Activated naive CD8-positive, alpha-beta T cell treated with anti-CD3 and anti-CD28 coated beads, Interleukin-2, amount 50 U/mL, for 16 hours (primary cell): ENCODE measurements at regions not wholly inside any gene's neighbourhood (a gene's known extent, or its start where the extent isn't known, plus 50 kb on each side); places are given as distances from the start of the nearest gene placed in this dataset.

Source experiments
- DNase-seq: peaks from one replicate; pipeline ENCODE4 v3.0.0-alpha.2; 2020; ENCODE audit warnings: low read depth, low spot score

- DNase-seq: no peak
Measured at GRCh38 chr13:31081316-31081715, 80.4 kb downstream of the HSPH1 start.

DNA sequence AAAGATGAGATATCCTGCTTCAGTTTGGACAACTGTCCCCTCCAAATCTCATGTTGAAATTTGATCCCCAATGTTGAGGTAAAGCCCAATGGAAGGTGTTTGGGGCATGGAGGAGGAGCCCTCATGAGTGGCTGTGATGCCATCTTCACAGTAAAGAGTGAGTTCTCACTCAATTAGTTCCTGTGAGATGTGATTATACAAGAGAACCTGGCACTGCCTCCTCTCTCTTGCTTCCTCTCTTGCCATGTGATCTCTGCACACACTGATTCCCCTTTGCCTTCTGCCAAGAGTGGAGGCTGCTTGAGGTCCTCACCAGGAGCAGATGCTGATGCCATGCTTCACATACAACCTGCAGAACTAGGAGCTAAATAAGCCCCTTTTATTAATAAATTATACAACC lies 86.9 kb downstream of the HSPH1 start:
- DNase-seq: no peak

DNA sequence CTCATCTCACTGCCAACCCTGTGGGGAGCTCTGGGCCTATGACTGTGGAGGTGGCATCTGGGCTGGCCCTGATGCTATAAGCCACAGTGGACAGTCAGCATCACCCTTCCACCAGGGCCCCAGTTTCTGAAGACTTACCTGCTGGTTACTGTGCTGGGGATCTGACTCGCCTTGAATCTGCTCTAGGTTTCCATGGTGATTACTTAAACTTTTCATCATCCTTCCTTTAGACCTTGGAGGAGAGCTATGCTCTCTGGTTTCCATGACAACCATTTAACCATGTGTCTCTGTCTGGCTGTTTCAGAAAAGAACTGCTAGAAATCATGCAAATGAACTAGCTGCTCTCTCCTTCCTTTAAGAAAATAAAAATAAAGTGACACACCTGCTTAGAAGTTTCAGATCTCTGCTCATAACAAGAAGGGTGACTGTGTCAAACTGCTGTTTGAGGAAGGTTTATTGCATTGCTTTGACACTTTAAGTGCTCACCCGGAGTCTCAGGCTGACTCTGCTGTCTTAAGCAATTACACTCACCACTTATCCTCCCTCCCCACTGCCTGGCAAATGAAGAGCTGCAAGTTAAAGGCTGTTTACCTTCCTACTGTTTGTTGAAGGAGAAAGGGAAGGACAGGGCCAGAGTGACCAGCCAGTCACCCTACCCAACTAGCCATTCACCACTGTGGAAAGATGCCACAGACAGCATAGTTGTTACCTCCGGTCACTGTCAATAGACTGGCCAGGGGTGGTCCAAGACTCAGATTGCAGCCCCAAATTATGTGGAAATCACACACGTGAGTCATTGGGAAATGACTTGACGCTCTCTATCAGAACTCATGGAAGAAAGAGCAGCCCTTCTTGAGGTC lies 87.6 kb downstream of the HSPH1 start:
- no peak for DNase-seq

GRCh38 chr13:31072041-31072440 lies 89.7 kb downstream of the HSPH1 start:
- no peak for DNase-seq

DNA sequence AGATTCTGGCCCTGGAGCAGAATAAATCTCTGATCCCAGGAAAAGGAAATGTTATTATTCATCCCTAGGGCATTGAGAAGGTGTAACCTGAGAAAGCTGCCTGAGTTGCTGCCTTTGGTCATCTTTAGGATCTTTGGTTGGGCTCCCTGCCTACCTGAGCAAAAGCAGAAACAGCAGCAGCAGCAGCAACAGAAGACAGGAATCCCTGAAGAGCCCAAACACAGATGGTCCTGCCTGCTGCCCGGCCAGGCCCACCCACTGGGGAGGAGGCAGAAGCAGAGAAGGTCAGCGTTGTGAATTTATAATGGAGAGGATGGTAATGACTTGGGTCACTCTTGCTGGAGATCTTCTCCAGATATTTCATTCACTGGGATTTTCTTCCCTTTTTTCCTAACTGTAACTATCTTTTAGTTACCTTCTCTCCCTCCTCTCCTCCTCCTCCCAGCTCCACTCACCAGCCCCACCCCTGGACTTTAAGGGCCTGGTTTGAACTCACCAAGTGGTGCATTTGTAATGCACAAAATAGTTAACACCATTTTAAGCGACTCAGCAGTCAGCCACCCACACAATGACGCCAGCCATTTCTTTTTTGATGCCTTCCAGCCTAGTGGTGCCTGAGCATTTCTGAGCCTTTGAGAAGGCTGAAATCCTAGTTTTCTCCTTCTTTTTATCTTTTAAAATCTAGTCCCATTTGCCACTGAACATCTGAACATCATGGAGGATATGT lies 91.7 kb downstream of the HSPH1 start:
- no peak for DNase-seq

DNA sequence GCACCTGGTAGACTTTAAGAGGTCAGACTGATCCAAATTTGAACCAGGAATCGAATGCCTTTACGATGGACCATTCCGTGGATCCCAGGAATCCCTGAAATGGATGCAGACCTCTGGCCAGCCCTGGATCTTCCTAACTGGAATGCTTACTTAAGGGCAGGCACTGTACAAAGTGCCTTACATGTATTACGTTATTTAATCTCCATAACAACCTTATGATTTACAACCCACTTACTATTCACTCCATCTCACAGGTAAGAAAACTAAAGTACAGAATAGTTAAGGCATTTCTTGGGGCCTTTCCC lies 93.6 kb downstream of the HSPH1 start:
- DNase-seq: no peak

GRCh38 chr13:31067416-31068118 lies 94.1 kb downstream of the HSPH1 start:
- DNase-seq: no peak

- no peak for DNase-seq
Measured at GRCh38 chr13:31064636-31065035, 97.1 kb downstream of the HSPH1 start.

DNA sequence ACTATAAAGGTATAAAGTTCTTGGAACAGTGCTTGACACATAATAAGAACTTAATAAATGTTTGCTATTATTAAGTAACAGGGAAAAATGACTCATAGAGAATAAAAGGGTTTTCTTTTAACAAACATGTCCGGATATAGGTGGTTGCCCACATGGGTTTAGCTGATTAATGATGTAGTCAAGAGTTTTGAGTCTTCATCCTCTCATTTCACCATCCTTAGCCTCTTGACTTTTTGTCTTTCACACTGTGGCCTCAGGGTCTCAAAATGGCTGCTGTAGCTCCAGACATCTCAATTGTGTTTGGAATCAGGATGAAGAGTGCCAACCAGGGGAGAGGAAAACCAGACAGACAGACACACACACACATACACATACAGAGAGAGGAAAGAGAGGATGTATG lies 97.9 kb downstream of the HSPH1 start:
- no peak for DNase-seq

- no peak for DNase-seq
Measured at GRCh38 chr13:31060655-31061054, 101.0 kb downstream of the HSPH1 start.

DNA sequence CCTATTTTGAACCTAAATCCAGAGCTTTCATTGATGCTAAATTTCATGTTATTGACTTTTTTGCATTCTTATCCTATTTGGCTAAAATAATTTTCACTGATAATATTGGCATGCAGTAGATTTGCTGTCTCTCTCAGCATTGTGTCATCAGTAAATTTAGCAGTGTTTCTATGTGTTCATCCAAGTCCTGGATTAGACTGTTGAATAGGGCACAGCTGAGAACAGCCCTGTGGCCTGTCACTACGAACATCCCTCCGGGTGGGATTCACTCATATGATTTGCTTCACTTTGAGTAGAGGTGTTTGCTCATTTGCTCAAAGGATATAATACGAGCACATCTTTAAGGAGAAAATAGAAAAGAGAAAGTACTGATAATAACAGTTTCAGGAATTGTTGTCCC lies 101.5 kb downstream of the HSPH1 start:
- no peak for DNase-seq

- DNase-seq: no peak
Measured at GRCh38 chr13:31057403-31058033, 104.2 kb downstream of the HSPH1 start.

DNA sequence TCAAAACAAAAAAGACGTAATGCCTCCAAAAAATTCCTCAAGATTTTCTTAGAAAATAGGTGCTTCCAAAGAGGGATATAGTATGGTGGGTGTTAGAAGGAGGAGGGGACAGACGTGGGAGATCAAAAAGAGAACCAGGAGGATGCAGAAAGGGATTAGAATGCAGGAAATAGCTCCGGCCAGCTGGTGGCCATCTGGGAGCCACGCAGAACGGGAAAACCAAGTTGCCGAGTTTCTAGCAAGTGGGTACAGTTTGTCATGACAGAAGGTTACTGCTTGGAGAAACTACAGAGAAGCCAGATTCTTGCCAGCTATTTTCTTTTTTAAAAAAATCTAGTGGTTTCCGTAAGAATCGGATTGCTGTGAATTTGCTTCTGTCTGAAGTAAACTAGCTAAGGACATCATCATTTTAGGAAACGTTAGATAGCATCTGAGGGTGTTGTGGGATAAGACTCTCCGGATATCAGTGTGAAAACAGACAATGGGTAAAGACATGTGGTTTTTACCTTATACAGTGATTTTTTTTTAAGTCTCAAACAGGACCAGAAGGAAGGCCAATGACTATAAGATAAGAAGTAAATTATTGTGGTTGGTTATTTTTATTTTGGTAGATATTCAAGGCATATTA lies 104.9 kb downstream of the HSPH1 start:
- DNase-seq: no peak

GRCh38 chr13:31055589-31055988 lies 106.1 kb downstream of the HSPH1 start:
- DNase-seq: no peak

GRCh38 chr13:31054632-31055031 lies 107.1 kb downstream of the HSPH1 start:
- DNase-seq: no peak

DNA sequence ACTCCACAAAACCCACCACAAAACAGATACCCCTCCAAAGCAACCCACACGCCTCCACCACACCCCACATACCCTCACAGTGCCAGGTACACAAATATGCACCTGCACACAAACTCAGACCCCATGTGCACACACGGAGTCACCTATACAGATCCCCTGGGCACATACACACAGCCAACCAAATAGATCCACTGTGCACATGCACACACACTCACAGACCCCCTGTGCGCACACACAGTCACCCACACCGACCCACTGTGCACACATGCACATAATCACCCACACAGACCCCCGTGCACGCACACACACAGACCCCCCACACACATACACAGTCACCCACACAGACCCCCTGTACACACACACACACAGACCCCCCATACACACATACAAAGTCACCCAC lies 107.8 kb downstream of the HSPH1 start:
- DNase-seq: no peak

DNA sequence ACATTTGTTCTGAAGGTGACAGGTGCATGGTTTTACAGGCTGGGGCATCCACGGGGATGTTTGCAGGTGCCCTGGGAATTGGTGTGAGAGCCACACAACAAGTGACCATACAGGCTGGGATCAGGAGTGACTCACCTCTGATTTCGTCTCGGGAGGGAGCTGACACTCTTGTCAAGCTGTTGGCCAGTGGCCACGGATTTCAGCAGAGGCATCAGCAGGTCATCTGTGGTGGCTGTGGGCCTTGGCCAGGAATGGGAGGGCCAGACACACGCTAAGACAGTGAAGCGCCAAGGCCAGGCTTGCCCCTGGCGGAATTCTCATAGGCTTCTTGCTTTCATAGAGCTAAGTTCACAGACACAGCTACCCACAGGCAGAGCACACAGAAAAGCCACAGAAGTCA lies 108.6 kb downstream of the HSPH1 start:
- DNase-seq: no peak

GRCh38 chr13:31052478-31052877 lies 109.2 kb downstream of the HSPH1 start:
- no peak for DNase-seq

- no peak for DNase-seq
Measured at GRCh38 chr13:31051999-31052398, 109.7 kb downstream of the HSPH1 start.

DNA sequence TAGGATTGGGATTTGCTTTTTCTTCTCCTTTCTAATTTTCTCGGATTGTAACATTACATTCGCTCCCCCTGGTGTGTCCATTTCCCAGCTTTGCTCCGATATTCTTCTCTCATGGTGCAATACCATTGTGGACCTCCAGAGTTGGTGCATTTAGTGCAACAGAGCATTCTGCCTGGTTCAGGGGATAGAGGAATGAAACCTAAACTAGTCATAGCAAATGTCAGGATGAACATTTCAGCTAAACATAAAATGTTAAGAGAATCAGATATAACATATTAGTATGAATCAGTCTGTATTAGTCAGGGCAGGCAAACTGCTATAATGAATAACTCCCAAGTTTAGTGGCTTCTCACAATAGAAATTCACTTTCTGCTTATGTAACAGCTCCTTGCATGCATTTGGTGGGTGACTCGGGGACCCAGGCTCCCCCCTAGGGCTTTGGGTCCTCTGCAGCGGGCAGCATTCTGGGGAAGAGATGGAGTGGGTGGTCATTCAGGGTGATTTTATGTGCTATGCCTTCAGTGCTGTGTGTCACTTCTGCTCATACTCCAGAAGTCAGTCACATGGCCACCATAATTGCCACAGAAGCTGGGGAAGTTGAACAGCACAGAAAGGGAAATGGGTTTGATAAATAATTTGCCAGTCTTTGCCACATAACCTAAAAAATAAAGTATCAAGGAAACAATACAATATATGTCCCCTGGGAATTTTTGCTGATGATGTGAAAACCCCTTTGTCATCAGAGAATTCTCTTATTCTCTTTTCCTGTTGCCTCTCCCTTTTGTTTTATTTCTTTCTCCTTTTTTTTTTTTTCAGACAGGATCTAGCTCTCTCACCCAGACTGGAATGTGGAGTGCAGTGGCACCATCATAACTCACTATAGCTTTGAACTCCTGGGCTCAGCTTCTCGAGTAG lies 111.0 kb downstream of the HSPH1 start:
- no peak for DNase-seq

GRCh38 chr13:31049833-31050232 lies 111.9 kb downstream of the HSPH1 start:
- DNase-seq: no peak
